ENCODE measurements at regions not wholly inside any gene's neighbourhood (a gene's known extent, or its start where the extent isn't known, plus 50 kb on each side); places are given as distances from the start of the nearest gene placed in this dataset.
"Not testable (repeated sequence)": the region's sequence is repeated elsewhere in the genome, so short reads cannot be mapped to it uniquely, and the experiment has no call there.

DNA sequence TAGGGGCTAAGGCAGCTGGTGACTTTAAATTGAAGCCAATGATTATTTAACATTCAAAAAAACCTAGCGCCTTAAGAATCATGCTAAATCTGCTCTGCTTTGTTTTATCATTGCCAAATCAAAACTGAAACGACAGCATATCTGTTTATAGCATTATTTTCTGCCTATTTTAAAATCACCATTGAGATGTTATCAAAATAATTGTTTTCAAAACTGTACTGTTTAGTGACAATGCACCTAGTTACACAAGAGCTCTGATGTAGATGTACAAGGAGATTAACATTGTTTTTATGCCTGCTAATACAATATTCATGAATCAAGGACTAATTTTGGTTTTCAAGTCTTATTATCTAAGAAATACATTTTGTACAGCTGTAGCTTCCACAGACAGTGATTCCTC is 1521.3 kb downstream of the AMY1C start:
- H2AFZ ChIP-seq (ENCODE audit: insufficient read depth, low read length, poor library complexity): no peak overlapping the region
- H3K4me2 ChIP-seq (ENCODE audit: low read length): no peak overlapping the region
- H3K79me1 ChIP-seq (ENCODE audit: low read length): no peaks in the 10 kb centered on the region
- no peaks in the 10 kb centered on the region for H3K27me3 ChIP-seq (ENCODE audit: insufficient read depth, low read length)
- no peak overlapping the region for H3K4me3 ChIP-seq (ENCODE audit: low read depth, low read length)
- no peak for DNase-seq
- H3K27ac ChIP-seq (ENCODE audit: low read depth, low read length): no peak overlapping the region
- no peak overlapping the region for H3K23ac ChIP-seq (ENCODE audit: low read length)
- H3K14ac ChIP-seq (ENCODE audit: low read length): no peak overlapping the region
- no peaks in the 10 kb centered on the region for H3K36me3 ChIP-seq (ENCODE audit: control insufficient read depth in 1 of 2, insufficient read depth in 2 of 2, low read length in 2 of 2)
- no peak overlapping the region for H3K18ac ChIP-seq (ENCODE audit: low read length)
- no peak overlapping the region for H2BK120ac ChIP-seq (ENCODE audit: insufficient read depth, low read length, poor library complexity)
- no peak overlapping the region for H4K91ac ChIP-seq (ENCODE audit: low read depth, low read length)
- WGBS (ENCODE audit: extremely low coverage, insufficient coverage, insufficient read length): no CpG with 5 or more reads among the region's 2 CpGs
- no peak overlapping the region for H3K9ac ChIP-seq (ENCODE audit: low read length)
- H3K79me2 ChIP-seq (ENCODE audit: control insufficient read depth, insufficient read depth, low read length, poor library complexity): no peaks in the 10 kb centered on the region
- H2BK5ac ChIP-seq (ENCODE audit: low read depth, low read length, poor library complexity): no peak overlapping the region
- no peak overlapping the region for H3K4ac ChIP-seq (ENCODE audit: low read depth, low read length)
- H4K12ac ChIP-seq (ENCODE audit: low read depth, low read length): no peak overlapping the region
- H2AK5ac ChIP-seq (ENCODE audit: low read length): no peak overlapping the region
- no peak overlapping the region for H2BK12ac ChIP-seq (ENCODE audit: low read length)
- H3K9me3 ChIP-seq (ENCODE audit: insufficient read depth, low read depth, low read length): no peaks in the 10 kb centered on the region
- H4K8ac ChIP-seq (ENCODE audit: low read depth, low read length): no peak overlapping the region
- no peaks in the 10 kb centered on the region for H3K4me1 ChIP-seq (ENCODE audit: control insufficient read depth in 1 of 2, insufficient read depth in 2 of 2, low read length in 2 of 2)

DNA sequence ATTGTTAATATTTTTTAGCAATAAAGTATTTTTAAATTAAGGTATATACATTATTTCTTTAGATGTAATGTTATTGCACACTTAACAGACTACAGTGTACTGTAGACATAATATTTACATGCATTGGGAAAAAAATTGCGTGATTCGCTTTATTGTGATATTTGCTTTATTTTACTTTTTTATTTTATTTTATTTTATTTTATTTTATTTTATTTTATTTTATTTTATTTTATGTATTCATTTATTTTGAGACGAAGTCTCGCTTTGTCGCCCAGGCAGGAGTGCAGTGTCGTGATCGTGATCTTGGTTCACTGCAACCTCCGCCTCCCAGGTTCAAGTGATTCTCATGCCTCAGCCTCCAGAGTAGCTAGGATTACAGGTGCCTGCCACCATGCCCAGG is 1522.7 kb downstream of the AMY1C start:
- not testable (repeated sequence) for H3K4me1 ChIP-seq (ENCODE audit: control insufficient read depth in 1 of 2, insufficient read depth in 2 of 2, low read length in 2 of 2); H2BK120ac ChIP-seq (ENCODE audit: insufficient read depth, low read length, poor library complexity); H2AFZ ChIP-seq (ENCODE audit: insufficient read depth, low read length, poor library complexity)

DNA sequence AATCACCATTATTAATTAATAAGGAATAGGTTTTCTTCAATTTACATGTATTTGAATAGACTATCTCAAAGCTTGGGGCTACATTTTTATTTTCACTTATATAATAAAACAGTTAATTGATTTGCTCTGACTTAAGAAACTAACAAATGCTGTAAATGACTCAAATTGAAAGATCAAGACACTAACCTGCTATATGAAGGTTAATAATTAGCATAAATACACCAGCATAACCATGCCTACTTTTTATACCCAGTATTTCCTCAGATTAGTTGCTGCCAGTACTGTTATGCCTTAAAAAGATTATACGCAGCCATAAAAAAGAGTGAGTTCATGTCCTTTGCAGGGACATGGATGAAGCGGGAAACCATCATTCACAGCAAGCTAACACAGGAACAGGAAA is 1545.1 kb downstream of the AMY1C start:
- Histone ChIP-seq H4K91ac (ENCODE audit: low read depth, low read length) (no peak overlapping the region), H3K4me3 (ENCODE audit: low read depth, low read length) (no peak overlapping the region), H2AFZ (ENCODE audit: insufficient read depth, low read length, poor library complexity) (no peak overlapping the region), H3K79me1 (ENCODE audit: low read length) (no peaks in the 10 kb centered on the region), H2BK12ac (ENCODE audit: low read length) (no peak overlapping the region), H3K9ac (ENCODE audit: low read length) (no peak overlapping the region), H3K4me1 (ENCODE audit: control insufficient read depth in 1 of 2, insufficient read depth in 2 of 2, low read length in 2 of 2) (no peaks in the 10 kb centered on the region), H3K27me3 (ENCODE audit: insufficient read depth, low read length) (no peaks in the 10 kb centered on the region), H4K8ac (ENCODE audit: low read depth, low read length) (no peak overlapping the region), H3K23ac (ENCODE audit: low read length) (no peak overlapping the region), H3K79me2 (ENCODE audit: control insufficient read depth, insufficient read depth, low read length, poor library complexity) (no peaks in the 10 kb centered on the region), H2BK5ac (ENCODE audit: low read depth, low read length, poor library complexity) (no peak overlapping the region), H3K18ac (ENCODE audit: low read length) (no peak overlapping the region), H2AK5ac (ENCODE audit: low read length) (no peak overlapping the region), H3K14ac (ENCODE audit: low read length) (no peak overlapping the region), H4K12ac (ENCODE audit: low read depth, low read length) (no peak overlapping the region), H3K9me3 (ENCODE audit: insufficient read depth, low read depth, low read length) (no peaks in the 10 kb centered on the region), H3K4me2 (ENCODE audit: low read length) (no peak overlapping the region), H3K36me3 (ENCODE audit: control insufficient read depth in 1 of 2, insufficient read depth in 2 of 2, low read length in 2 of 2) (no peaks in the 10 kb centered on the region), H2BK120ac (ENCODE audit: insufficient read depth, low read length, poor library complexity) (no peak overlapping the region), H3K27ac (ENCODE audit: low read depth, low read length) (no peak overlapping the region), H3K4ac (ENCODE audit: low read depth, low read length) (no peak overlapping the region)
- DNase-seq: no peak
- no CpG with 5 or more reads among the region's 2 CpGs for whole genome bisulfite sequencing (ENCODE audit: extremely low coverage, insufficient coverage, insufficient read length)

More for the DNA sequence above, 1522.7 kb downstream of the AMY1C start:
- H3K36me3 ChIP-seq (ENCODE audit: control insufficient read depth in 1 of 2, insufficient read depth in 2 of 2, low read length in 2 of 2); H3K4me3 ChIP-seq (ENCODE audit: low read depth, low read length); H3K4me2 ChIP-seq (ENCODE audit: low read length); H2AK5ac ChIP-seq (ENCODE audit: low read length); H3K9ac ChIP-seq (ENCODE audit: low read length); H2BK12ac ChIP-seq (ENCODE audit: low read length); H3K9me3 ChIP-seq (ENCODE audit: insufficient read depth, low read depth, low read length); H3K23ac ChIP-seq (ENCODE audit: low read length); H3K27ac ChIP-seq (ENCODE audit: low read depth, low read length); H2BK5ac ChIP-seq (ENCODE audit: low read depth, low read length, poor library complexity); H3K27me3 ChIP-seq (ENCODE audit: insufficient read depth, low read length); H3K79me2 ChIP-seq (ENCODE audit: control insufficient read depth, insufficient read depth, low read length, poor library complexity); H3K4ac ChIP-seq (ENCODE audit: low read depth, low read length); H3K79me1 ChIP-seq (ENCODE audit: low read length); H4K8ac ChIP-seq (ENCODE audit: low read depth, low read length); H3K18ac ChIP-seq (ENCODE audit: low read length); H3K14ac ChIP-seq (ENCODE audit: low read length); DNase-seq; H4K12ac ChIP-seq (ENCODE audit: low read depth, low read length); H4K91ac ChIP-seq (ENCODE audit: low read depth, low read length): not testable (repeated sequence)
- no CpG with 5 or more reads among the region's 8 CpGs for WGBS (ENCODE audit: extremely low coverage, insufficient coverage, insufficient read length)

DNA sequence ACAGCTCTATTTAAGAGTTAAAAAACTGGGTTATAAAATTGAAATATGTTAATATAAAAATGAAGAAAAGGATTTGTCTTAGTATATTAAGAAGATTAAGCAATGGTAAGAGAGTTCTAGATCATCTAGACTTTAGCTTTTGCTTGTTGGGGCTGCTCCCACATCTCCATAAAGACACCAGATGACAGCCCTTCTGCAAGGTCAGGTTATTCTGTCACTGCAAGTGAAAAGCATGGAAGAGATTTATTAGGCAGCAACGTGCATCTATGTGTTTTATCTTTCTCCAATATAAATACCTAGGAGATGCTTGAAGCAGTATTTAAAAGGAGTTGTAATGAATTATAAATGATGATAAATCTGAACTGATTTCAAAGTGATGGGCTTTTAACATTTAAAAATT is 1560.4 kb downstream of the AMY1C start:
- WGBS (ENCODE audit: extremely low coverage, insufficient coverage, insufficient read length): no CpG with 5 or more reads among the region's 1 CpG
- H4K12ac ChIP-seq (ENCODE audit: low read depth, low read length): no peak overlapping the region
- H3K23ac ChIP-seq (ENCODE audit: low read length): no peak overlapping the region
- H3K4me3 ChIP-seq (ENCODE audit: low read depth, low read length): no peak overlapping the region
- H3K18ac ChIP-seq (ENCODE audit: low read length): no peak overlapping the region
- no peaks in the 10 kb centered on the region for H3K79me2 ChIP-seq (ENCODE audit: control insufficient read depth, insufficient read depth, low read length, poor library complexity)
- no peaks in the 10 kb centered on the region for H3K4me1 ChIP-seq (ENCODE audit: control insufficient read depth in 1 of 2, insufficient read depth in 2 of 2, low read length in 2 of 2)
- no peak overlapping the region for H2BK5ac ChIP-seq (ENCODE audit: low read depth, low read length, poor library complexity)
- H3K36me3 ChIP-seq (ENCODE audit: control insufficient read depth in 1 of 2, insufficient read depth in 2 of 2, low read length in 2 of 2): no peaks in the 10 kb centered on the region
- H3K79me1 ChIP-seq (ENCODE audit: low read length): no peaks in the 10 kb centered on the region
- H4K8ac ChIP-seq (ENCODE audit: low read depth, low read length): no peak overlapping the region
- no peaks in the 10 kb centered on the region for H3K27me3 ChIP-seq (ENCODE audit: insufficient read depth, low read length)
- no peak overlapping the region for H2BK120ac ChIP-seq (ENCODE audit: insufficient read depth, low read length, poor library complexity)
- H4K91ac ChIP-seq (ENCODE audit: low read depth, low read length): no peak overlapping the region
- no peak overlapping the region for H3K27ac ChIP-seq (ENCODE audit: low read depth, low read length)
- no peak overlapping the region for H3K4me2 ChIP-seq (ENCODE audit: low read length)
- H2AK5ac ChIP-seq (ENCODE audit: low read length): no peak overlapping the region
- H3K9ac ChIP-seq (ENCODE audit: low read length): no peak overlapping the region
- no peaks in the 10 kb centered on the region for H3K9me3 ChIP-seq (ENCODE audit: insufficient read depth, low read depth, low read length)
- H2AFZ ChIP-seq (ENCODE audit: insufficient read depth, low read length, poor library complexity): no peak overlapping the region
- no peak for DNase-seq
- H3K4ac ChIP-seq (ENCODE audit: low read depth, low read length): no peak overlapping the region
- H2BK12ac ChIP-seq (ENCODE audit: low read length): no peak overlapping the region
- no peak overlapping the region for H3K14ac ChIP-seq (ENCODE audit: low read length)

Data from trophoblast cell (in vitro differentiated cells and primary cell).